Left renal cortex interstitium (tissue), 4 donors: ENCODE measurements at regions not wholly inside any gene's neighbourhood (a gene's known extent, or its start where the extent isn't known, plus 50 kb on each side); places are given as distances from the start of the nearest gene placed in this dataset.
"Not testable (repeated sequence)": the region's sequence is repeated elsewhere in the genome, so short reads cannot be mapped to it uniquely, and the experiment has no call there.

ENCODE experiments used
- DNase-seq, 4 donors: peaks; one replicate each; pipeline ENCODE4 v3.0.0-alpha.2; 2013; ENCODE audit warnings: low read depth in 4 of 4, low spot score in 2 of 4, missing footprints in 1 of 4

DNA sequence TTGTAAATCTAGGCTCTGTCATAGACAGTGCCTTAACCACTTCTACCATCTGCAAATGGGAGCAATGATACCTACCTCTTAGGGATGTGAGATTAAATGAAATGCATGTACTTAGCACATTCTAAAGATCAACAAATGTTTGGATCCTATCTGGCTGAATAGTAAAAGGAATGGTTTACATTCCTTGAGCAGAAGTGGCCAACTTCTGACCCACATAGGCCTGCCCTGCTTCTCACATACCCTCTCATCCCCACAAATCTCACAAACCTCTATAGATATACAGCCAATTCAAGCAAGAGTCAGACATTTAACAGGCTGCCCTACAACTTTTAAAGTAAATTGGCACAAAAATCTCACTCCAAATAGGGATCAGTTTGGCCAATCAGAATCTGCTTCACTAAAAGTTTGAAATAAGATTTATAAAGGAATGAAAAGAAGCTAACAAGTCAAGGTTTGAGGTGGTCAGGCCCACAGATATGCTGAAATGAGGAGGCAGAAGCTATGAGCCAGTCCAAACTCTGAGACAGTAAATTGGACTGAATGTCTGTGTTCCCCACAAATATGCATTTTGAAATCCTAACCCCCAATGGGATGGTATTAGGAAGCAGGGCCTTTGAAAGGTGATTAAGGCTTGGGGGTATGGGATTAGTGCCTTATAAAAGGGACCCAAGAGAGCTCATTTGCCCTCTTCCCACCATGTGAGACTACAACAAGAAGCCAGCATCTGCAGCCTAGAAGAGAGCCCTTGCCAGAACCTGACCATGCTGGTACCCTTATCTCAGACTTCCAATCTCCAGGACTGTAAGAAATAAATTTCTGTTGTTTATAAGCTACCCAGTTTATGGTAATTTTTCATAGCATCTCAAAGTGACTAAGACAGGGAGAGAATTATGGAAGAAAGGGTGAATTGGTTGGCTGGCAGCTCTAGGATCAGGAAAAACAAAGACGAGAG is 227.8 kb upstream of the RBMS1 start:
- no peak for DNase-seq

DNA sequence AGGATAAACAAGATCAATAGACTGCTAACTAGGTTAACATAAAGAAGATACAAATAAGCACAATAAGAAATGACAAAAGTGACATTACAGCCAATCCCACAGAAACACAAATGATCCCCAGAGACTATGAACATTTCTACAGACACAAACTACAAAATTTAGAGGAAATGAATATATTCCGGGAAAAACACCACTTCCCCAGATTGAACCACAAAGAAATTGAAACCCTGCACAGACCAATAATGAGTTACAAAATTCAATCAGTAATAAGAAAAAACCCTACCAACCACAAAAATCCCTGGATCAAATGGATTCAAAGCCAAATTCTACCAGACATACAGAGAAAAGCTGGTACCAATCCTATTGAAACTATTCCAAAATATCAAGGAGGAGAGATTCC is 232.4 kb upstream of the RBMS1 start:
- no peak for DNase-seq

DNA sequence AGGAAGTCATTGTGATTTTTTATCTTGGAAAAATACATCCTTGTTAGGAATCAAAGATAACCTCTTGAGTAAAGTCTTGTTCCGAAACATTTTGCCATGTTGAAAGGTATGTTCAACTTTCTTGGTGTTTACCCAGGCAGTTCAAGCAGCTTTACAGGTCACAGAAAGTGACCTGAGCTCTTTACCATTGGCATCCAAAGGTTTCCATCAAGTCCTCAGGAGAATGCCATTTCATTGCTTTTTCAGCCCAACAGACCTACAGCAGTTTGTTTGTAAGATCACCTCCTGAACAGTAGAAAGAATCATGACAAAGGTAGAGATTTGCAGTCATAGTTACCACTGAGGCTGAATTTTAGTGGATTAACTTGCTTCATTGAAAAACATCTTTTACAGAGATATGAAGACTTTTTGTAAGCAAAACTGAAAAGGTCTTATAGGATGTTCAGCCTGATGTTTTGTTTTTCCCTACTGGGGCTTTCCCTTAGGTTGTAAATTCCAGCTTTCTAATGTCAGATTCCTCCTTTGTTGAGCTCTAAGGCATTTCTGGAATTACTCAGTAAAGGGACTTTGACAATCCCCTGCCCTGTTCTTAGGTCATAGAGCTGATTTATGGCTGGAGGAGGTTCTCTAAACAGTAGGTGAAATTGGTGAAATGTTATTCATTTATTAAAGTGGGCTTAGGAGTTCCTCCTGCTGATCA is 236.8 kb upstream of the RBMS1 start:
- no peak for DNase-seq

DNA sequence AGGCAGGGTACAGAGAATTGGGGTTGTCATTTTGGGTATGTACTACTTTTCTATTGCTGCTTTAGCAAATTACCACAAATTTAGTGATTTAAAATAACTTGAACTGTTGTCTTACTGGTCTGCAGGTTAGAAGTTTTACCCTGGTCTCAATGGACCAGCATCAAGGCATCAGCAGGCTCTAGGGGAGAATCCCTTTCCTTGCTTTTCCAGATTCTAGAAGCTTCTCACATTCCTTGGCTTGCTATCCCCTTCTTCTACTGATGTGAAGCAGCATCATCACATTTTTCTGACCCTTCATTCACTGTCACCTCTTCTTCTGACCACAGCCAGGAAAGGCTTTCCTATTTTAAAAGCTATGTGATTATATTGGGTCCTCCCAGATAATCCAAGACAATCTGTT is 237.8 kb upstream of the RBMS1 start:
- DNase-seq = no peak

DNA sequence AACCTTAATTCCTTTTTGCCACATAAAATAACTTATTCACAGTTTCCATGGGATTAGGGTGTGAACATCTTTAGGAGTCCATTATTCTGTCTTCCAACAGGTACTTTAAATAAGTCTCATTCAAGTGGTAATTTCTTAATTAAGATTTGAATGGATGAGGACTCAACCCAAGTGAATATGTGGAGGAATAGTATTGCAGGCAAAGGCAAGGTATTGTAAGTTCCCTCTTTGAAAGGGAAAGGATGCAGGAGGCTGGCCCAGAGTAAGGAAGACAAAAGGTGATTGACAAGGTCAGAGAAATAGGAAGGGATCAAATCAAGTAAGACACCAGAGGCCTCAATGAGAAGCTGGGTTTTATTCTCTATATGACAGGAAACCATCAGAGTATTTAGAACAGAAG is 238.2 kb upstream of the RBMS1 start:
- DNase-seq = no peak

DNA sequence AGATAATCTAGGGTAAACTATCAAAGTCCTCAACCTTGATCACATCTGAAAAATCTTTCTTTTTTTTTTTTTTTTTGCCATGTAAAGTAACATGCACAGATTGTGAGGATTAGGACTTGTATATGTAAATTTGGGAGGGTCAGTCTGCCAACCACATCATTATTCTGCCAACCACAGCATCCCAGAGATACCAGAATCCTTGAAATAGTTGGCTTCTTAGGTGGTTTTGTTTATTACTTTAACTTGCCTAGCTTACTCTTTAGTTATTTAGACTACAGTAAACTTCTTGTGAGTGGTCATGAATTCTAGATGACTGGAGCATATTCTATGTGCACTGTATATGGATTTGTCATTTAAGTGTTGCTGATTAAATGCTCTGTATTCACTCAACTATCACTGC is 242.1 kb upstream of the RBMS1 start:
- DNase-seq = no peak

DNA sequence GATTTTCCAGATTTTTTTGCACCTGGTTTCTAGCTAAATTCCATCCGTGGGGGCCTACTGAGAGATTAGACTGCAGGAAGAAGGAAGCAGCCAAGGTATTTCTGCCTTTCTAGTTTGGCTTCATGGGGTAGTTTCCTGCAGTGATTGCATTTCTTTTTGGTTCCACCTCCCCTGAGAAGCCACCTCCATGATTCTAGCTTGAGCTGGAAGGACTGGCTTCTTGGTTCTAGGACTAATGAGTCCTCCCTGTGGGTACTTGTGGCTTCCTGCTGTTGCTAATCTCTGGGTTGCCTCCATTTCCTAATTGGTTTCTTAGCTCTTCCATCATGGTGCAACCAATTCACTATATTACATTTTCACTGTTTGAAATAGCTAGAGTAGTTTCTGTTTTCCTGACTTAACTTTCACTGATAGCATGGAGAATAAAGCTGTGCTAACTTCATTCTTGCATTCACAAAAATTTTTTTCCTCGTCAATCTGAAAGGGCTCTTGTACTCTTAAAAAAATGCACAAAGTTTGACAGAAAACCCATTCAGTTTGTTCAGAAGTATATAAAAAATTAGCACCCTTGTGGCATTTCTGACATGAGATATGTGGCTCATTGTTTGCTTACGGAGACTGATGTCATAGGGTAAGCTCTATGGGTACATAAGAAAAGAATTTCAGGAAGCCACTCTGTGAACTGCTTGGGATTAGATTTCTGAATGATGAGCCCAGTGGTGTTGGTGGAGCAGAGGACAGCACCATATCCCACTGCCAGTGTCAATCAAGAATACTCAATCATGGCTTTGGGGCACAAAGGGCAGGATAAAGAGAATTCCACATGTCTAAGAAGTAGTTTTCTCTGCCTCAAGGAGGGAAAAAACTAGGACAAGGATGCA is 242.8 kb upstream of the RBMS1 start:
- no peak for DNase-seq

DNA sequence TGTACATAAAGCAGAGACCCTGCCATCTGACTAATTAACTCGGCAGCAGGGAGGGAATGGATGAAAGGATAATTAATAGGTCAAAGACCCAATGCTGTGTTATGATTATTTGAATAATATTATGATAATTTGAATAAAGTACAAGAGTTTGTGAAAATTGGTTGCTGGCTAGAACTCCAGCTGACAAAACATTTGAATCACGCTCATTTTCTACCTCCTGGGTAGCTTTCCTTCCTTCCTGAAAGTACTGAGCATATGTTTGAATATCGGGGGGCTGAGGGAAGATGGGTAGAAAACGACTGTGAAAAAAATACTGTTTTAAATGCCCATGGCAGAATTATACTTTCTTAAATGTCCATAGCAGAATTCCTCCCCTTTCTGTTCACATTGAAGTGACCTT is 243.6 kb upstream of the RBMS1 start:
- DNase-seq = no peak

DNA sequence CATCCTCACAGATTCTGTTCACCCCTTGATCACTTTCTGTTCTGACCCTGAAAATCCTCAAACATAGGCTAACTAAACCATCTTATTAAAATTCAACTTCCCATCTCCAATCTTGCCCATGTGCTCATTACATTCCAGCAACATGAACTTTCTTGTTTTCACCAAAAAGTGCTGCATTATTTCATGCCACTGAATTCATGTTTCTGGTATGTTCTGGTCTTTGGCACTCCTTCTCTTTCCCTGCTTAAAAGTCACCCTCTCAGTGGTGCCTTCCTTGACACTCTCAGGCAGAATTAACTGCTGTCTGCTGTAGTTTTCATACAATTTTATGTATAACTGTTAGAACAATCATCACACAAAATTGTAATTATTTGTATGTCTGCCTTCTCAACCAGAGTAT is 247.7 kb upstream of the RBMS1 start:
- no peak for DNase-seq

DNA sequence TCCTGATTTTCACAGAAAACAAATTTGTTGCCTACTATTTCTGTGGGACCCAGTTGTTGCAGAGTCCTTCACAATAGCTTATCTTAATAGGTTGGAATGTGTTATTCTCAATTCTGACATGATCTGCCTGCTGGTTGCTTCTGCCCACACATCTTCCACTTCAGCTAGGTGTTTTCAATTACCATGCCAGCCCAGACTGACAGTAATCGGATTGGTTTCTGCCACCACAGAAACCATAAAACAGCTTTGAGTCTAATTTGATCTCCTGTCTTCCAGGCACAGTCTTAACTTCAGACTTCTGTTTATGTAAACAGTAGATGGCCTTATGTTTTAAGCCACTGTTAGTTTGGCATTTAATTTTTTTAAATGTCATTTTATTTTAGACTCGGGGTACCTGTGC is 248.2 kb upstream of the RBMS1 start:
- no peak for DNase-seq

DNA sequence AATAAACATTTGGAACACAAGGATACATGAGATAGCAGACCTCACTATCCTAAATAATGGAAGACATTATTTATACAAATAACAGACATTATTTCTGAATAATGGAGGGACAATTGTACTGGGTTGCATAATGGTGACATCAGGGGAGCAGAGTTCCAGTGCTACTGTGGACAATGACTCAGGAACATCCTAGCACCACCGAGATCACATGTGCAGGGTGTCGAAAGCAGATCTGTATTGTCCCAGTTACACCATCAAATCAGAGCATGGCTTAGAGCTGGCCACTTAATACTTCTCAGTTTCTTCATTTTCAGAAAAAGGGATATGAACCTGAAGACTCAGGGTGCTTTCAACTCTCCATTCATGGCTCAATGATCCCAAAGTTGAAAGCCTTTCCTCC is 249.1 kb upstream of the RBMS1 start:
- DNase-seq = no peak

DNA sequence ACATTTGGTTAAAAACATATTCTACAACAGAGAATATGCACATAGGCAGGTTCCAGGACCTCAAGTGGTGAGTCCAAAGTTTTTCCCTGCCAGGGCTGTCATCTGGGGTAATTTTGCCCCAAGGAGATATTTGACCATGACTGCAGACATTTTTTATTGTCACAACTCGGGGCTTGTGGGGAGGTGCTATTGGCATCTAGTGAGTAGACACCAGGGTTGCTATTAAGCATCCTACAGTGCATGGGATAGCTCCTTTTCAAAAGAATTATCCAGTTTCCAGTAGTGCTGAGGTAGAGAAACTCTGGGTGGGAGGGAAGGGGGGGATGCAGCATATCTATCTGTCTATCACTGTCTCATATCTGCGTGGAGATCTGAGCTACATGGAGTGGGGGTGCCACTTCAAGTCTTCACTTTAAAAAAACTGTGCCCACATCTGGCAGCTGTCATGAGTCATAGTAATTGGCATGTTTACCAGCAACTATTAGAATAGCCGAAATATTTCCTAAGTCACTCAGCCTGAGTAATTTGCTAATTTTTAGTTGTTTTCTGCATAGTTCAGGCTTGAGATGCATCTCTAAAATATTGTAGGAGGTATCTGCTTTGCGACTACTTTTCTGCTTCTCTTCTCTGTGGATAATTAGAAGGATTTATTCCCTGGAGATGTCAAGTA is 254.0 kb upstream of the RBMS1 start:
- DNase-seq = no peak

DNA sequence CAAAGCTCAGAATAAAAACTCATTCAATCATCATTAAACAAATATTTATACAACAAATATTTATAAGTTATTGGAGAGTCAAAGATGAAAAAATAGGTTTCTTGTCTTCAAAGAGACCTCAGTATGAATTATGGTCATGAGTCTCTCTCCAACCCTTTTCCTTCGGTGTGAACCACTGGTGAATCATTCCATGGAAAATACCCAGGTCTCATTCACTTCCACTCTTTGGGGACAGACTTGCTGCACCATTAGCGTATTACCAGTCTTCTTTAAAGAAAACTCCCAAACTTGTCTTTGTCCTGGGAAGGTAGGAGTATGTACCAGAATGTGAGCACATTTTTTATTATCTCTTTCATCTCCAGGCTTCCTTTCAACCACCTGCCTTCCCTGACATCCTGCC is 257.4 kb upstream of the RBMS1 start:
- no peak for DNase-seq

DNA sequence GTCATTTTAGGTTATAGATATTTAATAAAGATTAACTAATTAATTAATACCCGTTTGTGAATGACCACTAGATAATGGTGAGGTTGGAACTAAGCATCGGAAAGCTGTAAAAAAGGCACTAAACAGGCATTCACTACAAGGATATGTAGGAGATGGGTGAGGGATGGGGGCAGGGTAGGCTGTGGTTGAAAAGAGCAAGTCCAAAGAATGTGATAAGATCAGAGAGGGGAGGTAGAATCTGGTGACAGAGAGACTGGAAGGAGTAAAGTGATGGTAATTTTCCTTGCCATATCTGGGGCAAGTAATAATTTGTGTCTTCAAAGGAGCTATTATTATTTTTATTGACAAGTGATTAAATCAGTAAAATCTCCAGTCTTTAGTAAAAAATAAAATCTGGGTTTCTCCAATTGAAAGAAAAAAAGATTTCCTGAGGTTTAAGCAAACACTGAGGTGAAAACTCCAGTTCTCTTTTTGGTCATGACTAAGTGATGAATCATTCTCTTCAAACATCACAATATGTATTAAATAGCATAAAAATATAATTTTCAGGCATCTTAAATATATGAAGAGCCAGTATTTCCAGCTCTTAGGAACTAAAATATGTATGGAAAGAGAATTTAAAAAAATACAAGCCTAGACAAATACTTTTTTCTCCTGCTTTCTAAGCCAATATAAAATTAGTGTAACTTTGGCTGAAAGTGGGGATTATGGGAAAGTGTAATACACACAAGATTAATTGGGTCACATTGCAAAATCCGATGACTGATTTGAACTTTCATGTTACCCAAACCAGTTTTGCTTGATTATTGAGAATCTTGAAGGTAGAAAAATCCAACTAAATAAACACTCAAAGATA is 259.1 kb upstream of the RBMS1 start:
- no peak for DNase-seq

DNA sequence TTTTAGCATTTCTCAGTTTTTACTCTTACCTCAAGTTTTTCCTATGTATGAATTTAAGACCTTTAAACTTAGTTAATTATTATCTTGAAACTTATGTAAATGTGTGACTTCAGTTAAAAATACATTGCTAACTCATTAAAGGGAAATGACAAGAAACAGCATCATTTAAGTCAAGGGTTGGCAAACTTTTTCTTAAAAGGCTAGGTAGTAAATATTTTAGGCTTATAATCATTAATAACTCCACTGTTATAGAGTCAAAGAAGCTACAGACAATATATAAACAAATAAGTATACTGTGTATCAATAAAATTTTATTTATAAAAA is 259.7 kb upstream of the RBMS1 start:
- no peak for DNase-seq

DNA sequence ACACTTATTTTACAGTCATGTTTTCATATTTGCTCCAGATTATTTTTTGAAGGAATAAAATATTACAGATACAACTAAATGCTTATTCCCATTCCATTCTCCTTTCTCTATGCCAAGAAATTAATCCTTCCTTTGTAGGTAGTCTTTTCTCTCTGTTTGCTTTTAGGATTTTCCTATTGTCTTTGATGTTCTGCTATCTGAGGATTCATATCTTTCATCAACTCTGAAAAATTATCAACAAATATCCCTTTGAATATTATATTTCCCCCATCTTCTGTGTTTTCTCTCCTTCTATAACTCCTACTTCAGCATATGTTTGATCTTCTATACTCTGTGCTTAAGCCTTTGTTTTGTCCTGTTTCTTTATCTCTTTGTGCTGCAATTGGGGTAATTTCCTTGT is 260.4 kb upstream of the RBMS1 start:
- DNase-seq = no peak

DNA sequence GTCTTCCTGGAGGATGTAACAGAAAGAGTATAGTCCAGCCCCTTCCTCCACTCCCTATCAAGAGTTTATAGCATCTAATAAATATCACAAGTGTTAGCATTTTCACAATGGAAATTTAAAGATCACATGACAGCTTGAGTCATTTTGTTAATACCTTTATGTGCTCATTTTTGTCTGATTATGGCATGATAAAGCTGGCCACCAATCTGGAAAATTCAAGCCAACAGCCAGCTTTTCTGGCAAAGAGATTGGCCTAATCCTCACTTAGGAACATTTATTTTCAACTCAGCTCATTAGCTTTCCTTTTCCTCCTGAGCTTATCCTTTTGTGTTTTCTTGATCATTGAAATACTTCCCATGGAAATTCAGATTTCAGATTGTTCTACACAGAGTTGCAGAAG is 262.9 kb upstream of the RBMS1 start:
- DNase-seq = no peak

DNA sequence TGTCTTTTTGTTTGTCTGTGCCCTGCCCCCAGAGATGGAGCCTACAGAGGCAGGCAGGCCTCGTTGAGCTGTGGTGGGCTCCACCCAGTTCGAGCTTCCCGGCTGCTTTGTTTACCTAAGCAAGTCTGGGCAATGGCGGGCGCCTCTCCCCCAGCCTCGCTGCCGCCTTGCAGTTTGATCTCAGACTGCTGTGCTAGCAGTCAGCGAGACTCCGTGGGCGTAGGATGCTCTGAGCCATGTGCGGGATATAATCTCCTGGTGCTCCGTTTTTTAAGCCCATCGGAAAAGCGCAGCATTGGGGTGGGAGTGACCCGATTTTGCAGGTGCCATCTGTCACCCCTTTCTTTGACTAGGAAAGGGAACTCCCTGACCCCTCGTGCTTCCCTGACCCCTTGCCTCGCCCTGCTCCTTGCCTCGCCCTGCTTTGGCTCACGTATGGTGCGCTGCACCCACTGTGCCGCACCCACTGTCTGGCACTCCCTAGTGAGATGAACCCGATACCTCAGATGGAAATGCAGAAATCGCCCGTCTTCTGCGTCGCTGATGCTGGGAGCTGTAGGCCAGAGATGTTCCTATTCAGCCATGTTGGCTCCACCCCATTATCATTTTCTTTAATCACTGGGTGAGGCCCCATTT is 269.0 kb upstream of the RBMS1 start:
- DNase-seq = not testable (repeated sequence)

DNA sequence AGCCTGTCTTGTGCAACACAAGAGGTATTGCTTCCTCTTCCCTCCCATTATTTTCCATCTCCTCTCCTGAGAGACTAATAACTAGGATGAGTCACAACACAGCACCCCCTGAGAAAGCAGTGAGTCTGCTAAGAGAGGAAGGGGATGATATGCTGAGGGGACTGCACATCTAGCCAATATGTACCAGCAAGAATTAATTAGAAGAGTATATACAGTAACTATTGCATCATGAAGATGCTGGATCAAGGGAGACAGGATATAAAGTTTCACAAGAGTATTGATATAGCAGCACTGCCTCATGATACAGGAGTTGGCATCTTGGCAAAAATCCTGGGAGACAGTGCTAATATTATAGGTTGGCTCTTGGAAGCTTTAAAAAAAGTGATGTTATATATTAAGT is 289.9 kb upstream of the RBMS1 start:
- no peak for DNase-seq
